ENCODE measurements at regions not wholly inside any gene's neighbourhood (a gene's known extent, or its start where the extent isn't known, plus 50 kb on each side); places are given as distances from the start of the nearest gene placed in this dataset.

- Mint-ChIP-seq H3K36me3 (ENCODE audit: low read depth, unreplicated experiment) (no peaks in the 10 kb centered on the region), H3K27ac (ENCODE audit: unreplicated experiment) (no peak overlapping the region), H3K4me1 (ENCODE audit: unreplicated experiment) (no peaks in the 10 kb centered on the region), H3K4me3 (ENCODE audit: unreplicated experiment) (no peak overlapping the region), H3K9me3 (ENCODE audit: unreplicated experiment) (no peaks in the 10 kb centered on the region), H3K27me3 (ENCODE audit: unreplicated experiment) (no peaks in the 10 kb centered on the region)
- TF ChIP-seq, protein P1, sequence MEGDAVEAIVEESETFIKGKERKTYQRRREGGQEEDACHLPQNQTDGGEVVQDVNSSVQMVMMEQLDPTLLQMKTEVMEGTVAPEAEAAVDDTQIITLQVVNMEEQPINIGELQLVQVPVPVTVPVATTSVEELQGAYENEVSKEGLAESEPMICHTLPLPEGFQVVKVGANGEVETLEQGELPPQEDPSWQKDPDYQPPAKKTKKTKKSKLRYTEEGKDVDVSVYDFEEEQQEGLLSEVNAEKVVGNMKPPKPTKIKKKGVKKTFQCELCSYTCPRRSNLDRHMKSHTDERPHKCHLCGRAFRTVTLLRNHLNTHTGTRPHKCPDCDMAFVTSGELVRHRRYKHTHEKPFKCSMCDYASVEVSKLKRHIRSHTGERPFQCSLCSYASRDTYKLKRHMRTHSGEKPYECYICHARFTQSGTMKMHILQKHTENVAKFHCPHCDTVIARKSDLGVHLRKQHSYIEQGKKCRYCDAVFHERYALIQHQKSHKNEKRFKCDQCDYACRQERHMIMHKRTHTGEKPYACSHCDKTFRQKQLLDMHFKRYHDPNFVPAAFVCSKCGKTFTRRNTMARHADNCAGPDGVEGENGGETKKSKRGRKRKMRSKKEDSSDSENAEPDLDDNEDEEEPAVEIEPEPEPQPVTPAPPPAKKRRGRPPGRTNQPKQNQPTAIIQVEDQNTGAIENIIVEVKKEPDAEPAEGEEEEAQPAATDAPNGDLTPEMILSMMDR (IDR thresholded peaks at IDR 0.05; ENCODE audit: unreplicated experiment) = no peak
- DNase-seq (ENCODE audit: low spot score) = no peak
Measured at GRCh38 chr16:24445216-24445615, 94.2 kb upstream of the RBBP6 start.

- no peaks in the 10 kb centered on the region for H3K36me3 Mint-ChIP-seq (ENCODE audit: low read depth, unreplicated experiment)
- no peak for DNase-seq (ENCODE audit: low spot score)
- TF ChIP-seq, protein P1 (IDR thresholded peaks at IDR 0.05; ENCODE audit: unreplicated experiment) = no peak
- H3K4me3 Mint-ChIP-seq (ENCODE audit: unreplicated experiment) = no peak overlapping the region
- no peaks in the 10 kb centered on the region for H3K4me1 Mint-ChIP-seq (ENCODE audit: unreplicated experiment)
- H3K27ac Mint-ChIP-seq (ENCODE audit: unreplicated experiment) = no peak overlapping the region
- H3K27me3 Mint-ChIP-seq (ENCODE audit: unreplicated experiment) = no peaks in the 10 kb centered on the region
- no peaks in the 10 kb centered on the region for H3K9me3 Mint-ChIP-seq (ENCODE audit: unreplicated experiment)
Measured at GRCh38 chr16:24446189-24446588, 93.2 kb upstream of the RBBP6 start.

DNA sequence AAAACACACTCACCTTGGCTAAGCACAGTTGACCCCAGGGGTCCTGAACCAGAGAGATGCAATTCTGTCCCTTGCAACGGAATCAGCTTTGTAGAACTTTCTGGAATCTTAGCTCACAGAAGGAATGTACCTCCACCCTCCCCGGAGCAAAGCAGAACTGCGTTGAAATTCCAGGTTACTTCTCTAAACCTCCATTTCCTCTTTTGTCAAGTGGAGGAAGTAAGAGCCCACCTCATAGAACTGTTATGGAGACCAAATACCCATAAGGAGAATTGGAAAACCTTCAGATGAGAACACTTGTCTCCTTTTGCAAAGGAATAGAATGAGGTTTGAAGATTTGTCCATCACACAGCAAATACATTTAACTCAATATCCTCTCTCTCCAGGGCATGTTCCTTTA lies 86.6 kb upstream of the RBBP6 start:
- Mint-ChIP-seq H3K4me3 (ENCODE audit: unreplicated experiment) (no peak overlapping the region), H3K27ac (ENCODE audit: unreplicated experiment) (no peak overlapping the region), H3K27me3 (ENCODE audit: unreplicated experiment) (peaks cover 2% of the 10 kb centered on the region), H3K36me3 (ENCODE audit: low read depth, unreplicated experiment) (no peaks in the 10 kb centered on the region), H3K9me3 (ENCODE audit: unreplicated experiment) (no peaks in the 10 kb centered on the region), H3K4me1 (ENCODE audit: unreplicated experiment) (no peaks in the 10 kb centered on the region)
- DNase-seq (ENCODE audit: low spot score) = no peak
- TF ChIP-seq, protein P1 (IDR thresholded peaks at IDR 0.05; ENCODE audit: unreplicated experiment) = no peak

- no peaks in the 10 kb centered on the region for H3K9me3 Mint-ChIP-seq (ENCODE audit: unreplicated experiment)
- peaks cover 5% of the 10 kb centered on the region for H3K36me3 Mint-ChIP-seq (ENCODE audit: low read depth, unreplicated experiment)
- peaks cover 4% of the 10 kb centered on the region for H3K27me3 Mint-ChIP-seq (ENCODE audit: unreplicated experiment)
- TF ChIP-seq, protein P1 (IDR thresholded peaks at IDR 0.05; ENCODE audit: unreplicated experiment) = no peak
- no peak overlapping the region for H3K4me3 Mint-ChIP-seq (ENCODE audit: unreplicated experiment)
- DNase-seq (ENCODE audit: low spot score) = no peak
- H3K27ac Mint-ChIP-seq (ENCODE audit: unreplicated experiment) = peak overlapping the region; percentile 2
- H3K4me1 Mint-ChIP-seq (ENCODE audit: unreplicated experiment) = peaks cover 10% of the 10 kb centered on the region
Measured at GRCh38 chr16:24463196-24463945, 76.0 kb upstream of the RBBP6 start.

DNA sequence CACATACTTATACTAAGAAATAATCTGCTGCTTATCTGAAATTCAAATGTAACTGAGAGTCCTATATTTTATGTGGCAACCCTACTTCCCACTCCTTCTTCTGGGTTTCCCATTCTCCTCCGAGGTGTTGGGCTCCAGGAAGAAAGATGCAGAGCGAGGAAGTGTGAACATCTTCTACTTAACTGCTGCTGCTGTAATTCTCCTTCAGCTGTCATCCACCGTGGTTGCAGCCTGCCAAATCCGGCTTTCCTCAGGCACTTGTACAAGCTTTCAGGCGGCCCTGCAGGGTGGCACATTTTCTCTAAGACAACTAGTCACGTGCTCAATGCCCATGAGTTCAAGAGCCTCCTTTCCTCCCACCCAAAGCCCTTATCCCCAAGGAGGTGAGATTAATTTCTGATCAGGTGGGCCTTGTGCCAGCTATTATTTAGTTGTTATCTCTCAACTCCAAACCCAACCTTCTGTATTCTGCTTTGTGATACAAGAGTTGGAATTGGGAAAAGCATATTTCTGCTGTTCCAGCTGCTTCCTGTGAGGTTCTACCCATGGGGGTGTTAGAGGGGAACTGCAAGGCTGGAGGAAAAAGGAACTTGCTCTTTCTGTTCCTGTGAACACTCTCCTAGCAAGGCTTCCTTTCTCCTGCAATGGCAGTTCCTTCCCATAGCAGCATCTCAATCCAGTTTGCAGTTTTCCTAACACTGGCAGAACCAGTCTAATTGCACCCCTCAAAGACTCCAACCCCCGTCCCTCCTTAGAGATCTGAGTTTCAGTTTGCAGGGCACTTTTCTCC lies 67.6 kb upstream of the RBBP6 start:
- no peak overlapping the region for H3K4me3 Mint-ChIP-seq (ENCODE audit: unreplicated experiment)
- H3K27ac Mint-ChIP-seq (ENCODE audit: unreplicated experiment) = peak overlapping the region; percentile 61
- peaks cover 1% of the 10 kb centered on the region for H3K27me3 Mint-ChIP-seq (ENCODE audit: unreplicated experiment)
- peaks cover 15% of the 10 kb centered on the region for H3K4me1 Mint-ChIP-seq (ENCODE audit: unreplicated experiment)
- no peaks in the 10 kb centered on the region for H3K9me3 Mint-ChIP-seq (ENCODE audit: unreplicated experiment)
- TF ChIP-seq, protein P1 (IDR thresholded peaks at IDR 0.05; ENCODE audit: unreplicated experiment) = no peak
- H3K36me3 Mint-ChIP-seq (ENCODE audit: low read depth, unreplicated experiment) = peaks cover 3% of the 10 kb centered on the region
- no peak for DNase-seq (ENCODE audit: low spot score)

All from endothelial cell (in vitro differentiated cells).